ENCODE measurements at regions not wholly inside any gene's neighbourhood (a gene's known extent, or its start where the extent isn't known, plus 50 kb on each side); places are given as distances from the start of the nearest gene placed in this dataset.
A peak's percentile ranks its signal among the peaks of the same experiment; 100 is the strongest.

GRCh38 chr6:40788661-40789655 is 201.8 kb upstream of the LRFN2 start:
- peak in 5 of 6 experiments; percentile 16 to 28 (median 17) for DNase-seq

GRCh38 chr6:40782355-40782754 is 195.2 kb upstream of the LRFN2 start:
- DNase-seq, result no peak

DNA sequence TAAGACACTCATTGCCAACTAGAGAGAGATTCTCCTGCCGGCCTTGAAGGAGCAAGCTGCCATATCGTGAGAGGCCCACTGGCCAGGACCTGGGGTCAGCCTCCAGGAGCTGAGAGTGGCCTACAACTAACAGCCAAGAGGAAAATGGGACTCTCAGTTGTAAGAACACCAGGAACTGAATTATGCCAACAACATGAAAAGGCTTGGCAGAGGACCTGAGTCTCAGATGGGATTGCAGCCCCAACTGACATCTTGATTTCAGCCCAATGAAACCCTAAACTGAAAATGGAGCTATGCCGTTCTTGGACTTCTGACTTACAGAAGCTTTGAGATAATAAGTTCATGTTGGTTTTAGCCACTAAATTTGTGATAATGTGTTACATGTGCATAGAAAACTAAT is 193.5 kb upstream of the LRFN2 start:
- no peak for DNase-seq

DNA sequence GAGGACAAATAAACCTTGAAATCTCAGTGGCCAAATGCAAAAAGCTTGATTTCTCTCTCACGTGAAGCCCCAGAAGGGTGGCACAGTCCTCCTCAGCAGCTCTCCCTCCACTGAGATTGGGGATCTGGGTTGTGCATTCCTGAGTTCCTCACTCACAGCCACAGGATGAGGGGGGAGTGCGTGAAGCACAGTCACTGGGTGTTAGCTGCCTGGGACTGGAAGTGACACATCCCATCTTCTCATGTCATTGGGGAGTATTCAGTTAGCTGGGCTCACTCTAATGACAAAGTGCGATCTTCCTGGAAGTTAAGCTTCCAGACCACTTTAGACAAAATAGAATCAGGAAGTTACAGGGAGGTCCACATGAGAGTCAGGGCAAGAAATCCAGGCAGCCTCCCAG is 192.2 kb upstream of the LRFN2 start:
- DNase-seq, result no peak

DNA sequence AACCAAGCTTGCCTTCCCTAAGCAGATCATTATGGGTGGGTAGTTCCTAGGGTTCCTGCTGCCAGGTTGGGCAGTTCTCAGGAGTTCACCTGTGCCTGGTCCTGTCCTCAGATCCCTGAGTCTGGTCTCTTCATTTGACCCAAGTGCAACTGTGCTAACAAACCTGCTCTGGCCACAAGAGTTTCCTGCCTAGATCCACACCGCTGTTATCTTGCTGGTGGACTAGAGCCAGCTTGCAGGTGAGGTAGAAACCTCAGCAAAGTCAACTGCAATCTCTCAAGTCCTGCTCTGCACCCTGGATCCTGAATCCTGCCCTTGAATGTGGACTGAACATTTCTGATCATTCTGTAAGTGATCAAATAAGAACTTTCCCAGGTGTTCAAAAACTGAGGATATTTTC is 191.8 kb upstream of the LRFN2 start:
- DNase-seq, result no peak

GRCh38 chr6:40778196-40778595 is 191.0 kb upstream of the LRFN2 start:
- DNase-seq, result no peak

DNA sequence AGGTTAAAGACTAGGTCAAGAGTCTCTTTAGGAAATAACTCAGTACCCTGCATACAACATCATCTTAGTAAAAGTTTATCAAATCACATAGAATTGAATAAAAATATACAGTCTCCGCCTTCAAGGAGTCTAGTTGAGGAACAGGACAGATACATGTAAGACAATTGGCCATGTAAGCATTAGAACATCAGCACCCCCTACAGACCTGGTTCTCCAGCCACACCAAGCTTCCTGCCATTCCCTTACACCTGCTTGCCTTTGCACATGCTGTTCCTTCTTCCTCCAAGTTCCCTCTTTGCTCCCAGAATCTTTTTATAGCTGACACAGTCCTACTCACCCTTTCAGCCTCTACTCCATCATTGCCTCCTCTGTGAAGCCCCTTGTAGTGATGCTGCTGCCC is 187.8 kb upstream of the LRFN2 start:
- no peak for DNase-seq

DNA sequence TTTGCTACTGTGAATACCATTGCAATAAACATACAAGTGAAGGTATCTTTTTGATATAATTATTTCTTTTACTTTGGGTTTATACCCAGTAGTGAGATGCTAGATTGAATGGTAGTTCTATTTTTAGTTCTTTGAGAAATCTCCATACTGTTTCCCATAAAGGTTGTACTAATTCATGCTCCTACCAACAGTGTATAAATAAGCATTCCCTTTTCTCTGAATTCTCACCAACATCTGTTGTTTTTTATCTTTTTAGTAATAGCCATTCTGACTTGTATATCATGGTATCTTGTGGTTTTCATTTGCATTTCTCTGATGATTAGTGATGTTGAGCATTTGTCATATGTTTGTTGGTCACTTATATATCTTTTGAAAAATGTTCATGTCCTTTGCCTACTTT is 183.6 kb upstream of the LRFN2 start:
- DNase-seq, result no peak

GRCh38 chr6:40764726-40765125 is 177.6 kb upstream of the LRFN2 start:
- DNase-seq, result no peak

- no peak for DNase-seq
Measured at GRCh38 chr6:40762981-40763380, 175.8 kb upstream of the LRFN2 start.

DNA sequence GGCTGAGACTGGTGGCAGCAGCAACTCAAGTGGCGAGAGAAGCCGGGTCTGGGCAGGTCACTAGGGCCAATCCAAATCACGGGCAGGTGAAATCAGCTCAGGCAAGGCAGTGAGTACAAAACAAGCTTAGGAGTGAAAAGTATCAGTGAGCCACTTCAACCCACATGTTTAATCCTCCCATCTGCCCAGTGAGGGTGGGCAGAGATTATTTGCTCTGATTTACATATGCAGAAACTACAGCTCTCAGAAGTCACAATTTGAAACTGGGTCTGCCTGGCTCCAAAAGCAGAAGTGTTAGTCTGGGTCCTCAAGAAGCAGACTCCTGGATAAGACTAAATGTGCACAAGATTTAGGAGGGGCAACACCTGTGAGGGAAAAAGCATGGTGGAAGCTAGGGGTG is 173.7 kb upstream of the LRFN2 start:
- no peak for DNase-seq

DNA sequence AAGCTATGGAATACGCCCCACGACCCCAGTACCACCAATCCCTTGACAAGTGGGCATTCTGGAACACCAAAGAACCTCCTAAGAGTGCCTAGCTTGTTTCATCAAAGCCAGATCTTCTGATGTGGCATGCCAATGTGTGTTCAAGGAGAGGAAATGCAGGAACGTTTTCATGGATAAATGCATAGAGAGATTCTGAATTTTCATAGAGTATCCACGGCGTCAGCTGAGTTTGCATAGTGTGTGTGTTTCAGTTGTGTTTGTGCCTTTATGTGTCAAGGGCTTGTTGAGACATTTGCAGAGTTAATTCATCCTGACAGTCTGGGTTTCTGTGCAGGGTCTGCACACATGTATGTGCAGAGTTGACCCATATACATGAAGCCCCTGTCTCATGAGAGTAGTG is 172.7 kb upstream of the LRFN2 start:
- no peak for DNase-seq

DNA sequence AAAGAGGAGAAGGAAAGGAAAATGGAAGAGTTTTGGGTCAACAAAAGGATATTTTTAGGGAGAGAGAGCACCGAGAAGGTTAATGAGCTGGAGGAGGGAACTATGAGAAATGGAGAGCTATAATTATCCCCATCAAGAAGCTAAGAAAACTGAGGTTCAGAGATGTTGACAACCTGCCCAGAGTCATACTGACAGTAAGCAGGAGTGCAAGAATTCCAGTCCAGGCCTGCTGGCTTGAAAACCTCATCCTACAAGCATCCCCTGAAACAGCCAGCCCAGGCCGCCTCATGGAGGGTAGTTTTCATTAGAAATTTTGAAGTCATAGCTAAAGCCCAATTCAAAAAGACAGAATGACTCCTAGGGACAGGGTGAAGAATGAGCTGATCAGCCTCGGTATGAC is 172.1 kb upstream of the LRFN2 start:
- DNase-seq, result no peak

GRCh38 chr6:40755749-40756452 is 168.7 kb upstream of the LRFN2 start:
- DNase-seq, result no peak

GRCh38 chr6:40755046-40755681 is 168.0 kb upstream of the LRFN2 start:
- no peak for DNase-seq

- no peak for DNase-seq
Measured at GRCh38 chr6:40754461-40755045, 167.4 kb upstream of the LRFN2 start.

GRCh38 chr6:40753675-40754448 is 166.7 kb upstream of the LRFN2 start:
- DNase-seq, result no peak

- no peak for DNase-seq
Measured at GRCh38 chr6:40753048-40753447, 165.9 kb upstream of the LRFN2 start.

DNA sequence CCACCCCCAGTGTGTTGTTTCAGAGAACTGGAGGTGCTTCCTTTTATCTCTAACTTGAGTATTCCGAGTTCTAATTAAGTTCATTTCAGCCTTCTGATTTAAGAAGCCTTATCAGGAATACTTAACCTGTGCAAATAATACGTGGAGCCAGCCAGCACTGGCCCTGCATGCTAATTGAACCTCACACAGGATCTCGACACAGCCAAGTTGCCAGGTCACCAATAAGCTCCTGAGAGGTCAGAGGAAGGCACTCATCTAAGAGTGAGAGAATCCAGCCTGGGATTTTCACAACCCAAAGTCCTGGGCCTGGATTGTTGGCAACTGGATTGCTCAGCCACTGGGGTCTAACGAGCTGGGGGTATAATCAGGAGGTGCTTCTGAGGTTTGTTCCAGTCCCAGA is 157.7 kb upstream of the LRFN2 start:
- no peak for DNase-seq

DNA sequence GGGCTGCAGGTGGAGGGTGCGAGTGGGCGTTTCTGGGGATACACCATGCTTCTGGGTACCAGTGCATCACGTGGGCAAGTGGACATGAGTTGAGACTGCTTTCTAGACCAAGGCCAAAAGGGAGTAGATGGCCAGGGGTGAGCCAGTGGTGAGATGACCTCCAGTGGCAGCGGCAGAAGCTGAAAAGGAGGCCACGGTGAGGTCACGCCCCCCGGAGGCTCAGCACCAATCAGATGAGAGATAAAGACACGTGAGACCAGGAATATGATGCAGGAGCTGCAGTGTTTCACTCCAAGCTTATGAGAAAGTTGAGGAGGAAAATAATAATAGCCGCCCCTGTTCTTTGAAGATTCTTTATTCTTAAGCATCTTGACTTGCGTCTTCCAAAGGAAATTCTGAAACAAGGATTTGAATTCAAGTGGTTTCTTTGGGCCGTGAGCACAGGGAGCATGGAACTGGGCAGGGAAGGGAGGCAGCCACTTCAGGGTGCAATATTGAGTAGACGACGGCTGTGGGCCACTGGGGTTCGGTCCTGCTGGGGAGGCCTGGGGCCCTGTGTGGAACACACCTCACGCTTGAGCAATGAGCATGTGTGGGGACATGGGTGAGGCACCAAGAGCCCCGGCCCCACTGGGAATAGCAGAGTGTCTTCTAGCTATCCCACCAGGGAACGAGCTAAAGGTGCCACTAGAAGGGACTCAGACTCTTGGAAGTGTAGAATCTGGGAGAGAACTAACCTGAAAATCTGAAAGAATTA is 156.7 kb upstream of the LRFN2 start:
- no peak for DNase-seq

DNA sequence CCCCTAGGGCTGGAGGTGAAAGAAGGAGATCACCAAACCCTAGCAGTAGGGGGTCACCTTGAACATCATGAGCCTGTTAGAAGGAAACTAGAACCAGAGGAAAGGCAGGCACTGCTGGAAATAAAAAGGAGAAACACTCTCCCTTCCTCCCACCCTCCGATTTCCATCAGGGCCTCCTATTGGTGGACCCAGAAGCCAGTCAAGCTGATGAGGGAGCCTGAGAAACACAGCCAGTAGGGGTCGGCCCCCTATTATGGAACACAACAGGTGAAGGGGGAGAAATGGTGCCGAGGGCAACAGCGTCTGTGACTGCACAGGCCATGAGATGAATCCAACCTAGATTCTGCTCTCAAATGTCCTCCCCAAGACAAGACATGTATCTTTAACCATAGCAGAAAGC is 156.1 kb upstream of the LRFN2 start:
- no peak for DNase-seq

DNA sequence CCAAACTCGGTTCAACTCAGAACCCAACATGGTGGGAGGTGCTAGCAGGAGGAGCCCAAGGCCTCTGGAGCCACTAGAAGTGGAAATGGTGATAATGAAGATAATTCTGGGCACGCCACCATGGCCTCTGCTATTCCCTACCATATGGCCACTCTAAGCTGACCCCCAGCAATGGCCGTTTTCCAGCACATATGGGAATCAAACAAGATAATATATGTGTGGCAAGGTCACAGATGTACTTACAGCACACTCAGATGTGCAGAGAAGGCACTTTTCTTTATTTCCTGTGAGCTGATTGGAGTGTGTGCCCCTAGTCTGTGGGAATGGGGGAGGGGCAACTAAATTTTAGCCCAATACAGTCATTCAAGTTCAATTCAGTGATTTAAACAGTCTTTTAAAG is 153.4 kb upstream of the LRFN2 start:
- no peak for DNase-seq
